ENCODE measurements at regions not wholly inside any gene's neighbourhood (a gene's known extent, or its start where the extent isn't known, plus 50 kb on each side); places are given as distances from the start of the nearest gene placed in this dataset.

DNA sequence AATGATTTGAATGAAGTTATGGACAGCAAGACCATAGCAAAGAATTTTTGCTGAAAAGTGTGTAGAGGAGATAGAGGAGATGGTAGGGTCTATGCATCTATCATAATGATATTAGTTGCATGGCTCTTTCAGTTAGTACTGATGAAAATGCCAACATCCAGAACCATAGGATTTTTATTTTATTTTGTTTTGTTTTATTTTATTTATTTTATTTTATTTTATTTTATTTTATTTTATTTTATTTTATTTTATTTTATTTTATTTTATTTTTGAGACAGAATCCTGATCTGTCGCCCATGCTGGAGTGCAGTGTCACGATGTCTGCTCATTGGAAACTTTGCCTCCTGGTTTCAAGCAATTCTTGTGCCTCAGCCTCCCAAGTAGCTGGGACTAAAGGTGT, 1021.1 kb upstream of the ZEB2 start:
- TF ChIP-seq, protein P1, sequence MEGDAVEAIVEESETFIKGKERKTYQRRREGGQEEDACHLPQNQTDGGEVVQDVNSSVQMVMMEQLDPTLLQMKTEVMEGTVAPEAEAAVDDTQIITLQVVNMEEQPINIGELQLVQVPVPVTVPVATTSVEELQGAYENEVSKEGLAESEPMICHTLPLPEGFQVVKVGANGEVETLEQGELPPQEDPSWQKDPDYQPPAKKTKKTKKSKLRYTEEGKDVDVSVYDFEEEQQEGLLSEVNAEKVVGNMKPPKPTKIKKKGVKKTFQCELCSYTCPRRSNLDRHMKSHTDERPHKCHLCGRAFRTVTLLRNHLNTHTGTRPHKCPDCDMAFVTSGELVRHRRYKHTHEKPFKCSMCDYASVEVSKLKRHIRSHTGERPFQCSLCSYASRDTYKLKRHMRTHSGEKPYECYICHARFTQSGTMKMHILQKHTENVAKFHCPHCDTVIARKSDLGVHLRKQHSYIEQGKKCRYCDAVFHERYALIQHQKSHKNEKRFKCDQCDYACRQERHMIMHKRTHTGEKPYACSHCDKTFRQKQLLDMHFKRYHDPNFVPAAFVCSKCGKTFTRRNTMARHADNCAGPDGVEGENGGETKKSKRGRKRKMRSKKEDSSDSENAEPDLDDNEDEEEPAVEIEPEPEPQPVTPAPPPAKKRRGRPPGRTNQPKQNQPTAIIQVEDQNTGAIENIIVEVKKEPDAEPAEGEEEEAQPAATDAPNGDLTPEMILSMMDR (IDR thresholded peaks at IDR 0.05; ENCODE audit: insufficient read depth, low read length): no peak
- TF ChIP-seq POLR2AphosphoS5 (IDR thresholded peaks at IDR 0.05; ENCODE audit: low read depth): no peak

All from HL-60 (cell line).